ENCODE measurements at regions not wholly inside any gene's neighbourhood (a gene's known extent, or its start where the extent isn't known, plus 50 kb on each side); places are given as distances from the start of the nearest gene placed in this dataset.

GRCh38 chr6:121904559-121904958, 469.1 kb downstream of the GJA1 start:
- TF ChIP-seq EZH2phosphoT487 (IDR thresholded peaks at IDR 0.05; ENCODE audit: borderline replicate concordance, low read length): no peak
- no peak for TF ChIP-seq CTCF (conservative IDR thresholded peaks at IDR 0.05; ENCODE audit: low read depth, low read length)
- no peak for TF ChIP-seq EZH2 (IDR thresholded peaks at IDR 0.05; ENCODE audit: low read length, unreplicated experiment)

Data from PC-3 (cell line).